ENCODE measurements at regions not wholly inside any gene's neighbourhood (a gene's known extent, or its start where the extent isn't known, plus 50 kb on each side); places are given as distances from the start of the nearest gene placed in this dataset.

GRCh38 chr4:24322511-24322910 lies 261.8 kb downstream of the DHX15 start:
- TF ChIP-seq POLR2A (IDR thresholded peaks at IDR 0.05; ENCODE audit: low read length) (no peak), GATA1 (IDR thresholded peaks at IDR 0.05; ENCODE audit: low read depth, low read length) (no peak)

GRCh38 chr4:24321616-24322015 lies 262.7 kb downstream of the DHX15 start:
- DNase-seq, result no peak
- TF ChIP-seq GATA1 (IDR thresholded peaks at IDR 0.05; ENCODE audit: low read depth, low read length) (no peak), POLR2A (IDR thresholded peaks at IDR 0.05; ENCODE audit: low read length) (no peak)

More at GRCh38 chr4:24322511-24322910, 261.8 kb downstream of the DHX15 start:
- no peak for DNase-seq

GRCh38 chr4:24321131-24321530 lies 263.2 kb downstream of the DHX15 start:
- DNase-seq, result no peak
- TF ChIP-seq GATA1 (IDR thresholded peaks at IDR 0.05; ENCODE audit: low read depth, low read length) (no peak), POLR2A (IDR thresholded peaks at IDR 0.05; ENCODE audit: low read length) (no peak)

GRCh38 chr4:24319387-24319786 lies 265.0 kb downstream of the DHX15 start:
- DNase-seq, result no peak
- no peak for TF ChIP-seq POLR2A (IDR thresholded peaks at IDR 0.05; ENCODE audit: low read length)

GRCh38 chr4:24315056-24315455 lies 269.3 kb downstream of the DHX15 start:
- TF ChIP-seq GATA1 (IDR thresholded peaks at IDR 0.05; ENCODE audit: low read depth, low read length) (no peak), POLR2A (IDR thresholded peaks at IDR 0.05; ENCODE audit: low read length) (no peak)
- DNase-seq, result no peak

- TF ChIP-seq GATA1 (IDR thresholded peaks at IDR 0.05; ENCODE audit: low read depth, low read length) (no peak), POLR2A (IDR thresholded peaks at IDR 0.05; ENCODE audit: low read length) (no peak)
Measured at GRCh38 chr4:24312261-24312913, 272.0 kb downstream of the DHX15 start.

GRCh38 chr4:24303926-24304325 lies 280.4 kb downstream of the DHX15 start:
- TF ChIP-seq POLR2A (IDR thresholded peaks at IDR 0.05; ENCODE audit: low read length), result no peak
- TF ChIP-seq GATA1 (IDR thresholded peaks at IDR 0.05; ENCODE audit: low read depth, low read length), result no peak
- no peak for DNase-seq

More at GRCh38 chr4:24312261-24312913, 272.0 kb downstream of the DHX15 start:
- no peak for DNase-seq

- TF ChIP-seq POLR2A (IDR thresholded peaks at IDR 0.05; ENCODE audit: low read length) (no peak), GATA1 (IDR thresholded peaks at IDR 0.05; ENCODE audit: low read depth, low read length) (no peak)
- DNase-seq, result no peak
Measured at GRCh38 chr4:24298911-24299310, 285.4 kb downstream of the DHX15 start.

GRCh38 chr4:24287096-24287495 lies 297.3 kb downstream of the DHX15 start:
- no peak for DNase-seq
- no peak for TF ChIP-seq POLR2A (IDR thresholded peaks at IDR 0.05; ENCODE audit: low read length)
- TF ChIP-seq GATA1 (IDR thresholded peaks at IDR 0.05; ENCODE audit: low read depth, low read length), result no peak

GRCh38 chr4:24285759-24286158 lies 298.6 kb downstream of the DHX15 start:
- DNase-seq, result no peak

GRCh38 chr4:24282446-24282845 lies 301.9 kb downstream of the DHX15 start:
- TF ChIP-seq POLR2A (IDR thresholded peaks at IDR 0.05; ENCODE audit: low read length) (no peak), GATA1 (IDR thresholded peaks at IDR 0.05; ENCODE audit: low read depth, low read length) (no peak)
- DNase-seq, result no peak

More at GRCh38 chr4:24285759-24286158, 298.6 kb downstream of the DHX15 start:
- no peak for TF ChIP-seq POLR2A (IDR thresholded peaks at IDR 0.05; ENCODE audit: low read length)
- no peak for TF ChIP-seq GATA1 (IDR thresholded peaks at IDR 0.05; ENCODE audit: low read depth, low read length)

- TF ChIP-seq GATA1 (IDR thresholded peaks at IDR 0.05; ENCODE audit: low read depth, low read length) (no peak), POLR2A (IDR thresholded peaks at IDR 0.05; ENCODE audit: low read length) (no peak)
- no peak for DNase-seq
Measured at GRCh38 chr4:24279911-24280375, 304.4 kb downstream of the DHX15 start.

- TF ChIP-seq GATA1 (IDR thresholded peaks at IDR 0.05; ENCODE audit: low read depth, low read length), result no peak
- TF ChIP-seq POLR2A (IDR thresholded peaks at IDR 0.05; ENCODE audit: low read length), result no peak
- DNase-seq, result no peak
Measured at GRCh38 chr4:24279469-24279868, 304.9 kb downstream of the DHX15 start.

GRCh38 chr4:24278693-24279092 lies 305.7 kb downstream of the DHX15 start:
- TF ChIP-seq POLR2A (IDR thresholded peaks at IDR 0.05; ENCODE audit: low read length), result no peak
- TF ChIP-seq GATA1 (IDR thresholded peaks at IDR 0.05; ENCODE audit: low read depth, low read length), result no peak
- no peak for DNase-seq

GRCh38 chr4:24274381-24274941 lies 309.9 kb downstream of the DHX15 start:
- TF ChIP-seq POLR2A (IDR thresholded peaks at IDR 0.05; ENCODE audit: low read length), result no peak
- TF ChIP-seq GATA1 (IDR thresholded peaks at IDR 0.05; ENCODE audit: low read depth, low read length), result no peak
- no peak for DNase-seq
